DND-41 (cell line): ENCODE measurements at regions not wholly inside any gene's neighbourhood (a gene's known extent, or its start where the extent isn't known, plus 50 kb on each side); places are given as distances from the start of the nearest gene placed in this dataset.

Source experiments
- EZH2 ChIP-seq: IDR thresholded peaks from 3 replicates; pipeline ENCODE4 v1.6.1; 2012; ENCODE audit warnings: borderline replicate concordance, low read depth, mild to moderate bottlenecking, moderate library complexity, low read length, inconsistent platforms; ENCODE audit not compliant: severe bottlenecking
- TF ChIP-seq, protein P1 (sequence below): IDR thresholded peaks from 2 replicates; pipeline ENCODE4 v1.5.1; 2012; ENCODE audit warnings: borderline replicate concordance, low read length, moderate library complexity, mild to moderate bottlenecking; ENCODE audit not compliant: poor library complexity, severe bottlenecking; ENCODE audit errors: extremely low read depth

DNA sequence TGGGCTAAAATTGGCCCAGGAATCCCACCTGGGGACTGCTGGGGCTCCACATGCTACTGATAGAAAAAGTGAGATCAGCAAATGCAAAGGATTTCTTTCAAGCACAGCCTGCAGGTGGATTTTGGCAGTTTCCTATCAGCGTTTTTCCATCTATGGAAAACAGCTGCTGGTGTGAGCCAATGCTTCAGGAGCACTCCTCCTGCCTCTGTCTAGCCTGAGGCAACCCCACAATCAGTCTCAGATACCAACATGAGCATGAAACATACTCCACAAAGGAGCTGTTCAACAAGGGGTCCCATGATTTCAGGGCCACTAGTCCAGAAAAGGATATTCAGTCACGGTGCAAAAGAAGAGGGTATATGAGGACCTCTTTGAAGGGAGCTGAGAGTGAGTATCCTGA, 311.5 kb upstream of the THBS1 start:
- TF ChIP-seq, protein P1, sequence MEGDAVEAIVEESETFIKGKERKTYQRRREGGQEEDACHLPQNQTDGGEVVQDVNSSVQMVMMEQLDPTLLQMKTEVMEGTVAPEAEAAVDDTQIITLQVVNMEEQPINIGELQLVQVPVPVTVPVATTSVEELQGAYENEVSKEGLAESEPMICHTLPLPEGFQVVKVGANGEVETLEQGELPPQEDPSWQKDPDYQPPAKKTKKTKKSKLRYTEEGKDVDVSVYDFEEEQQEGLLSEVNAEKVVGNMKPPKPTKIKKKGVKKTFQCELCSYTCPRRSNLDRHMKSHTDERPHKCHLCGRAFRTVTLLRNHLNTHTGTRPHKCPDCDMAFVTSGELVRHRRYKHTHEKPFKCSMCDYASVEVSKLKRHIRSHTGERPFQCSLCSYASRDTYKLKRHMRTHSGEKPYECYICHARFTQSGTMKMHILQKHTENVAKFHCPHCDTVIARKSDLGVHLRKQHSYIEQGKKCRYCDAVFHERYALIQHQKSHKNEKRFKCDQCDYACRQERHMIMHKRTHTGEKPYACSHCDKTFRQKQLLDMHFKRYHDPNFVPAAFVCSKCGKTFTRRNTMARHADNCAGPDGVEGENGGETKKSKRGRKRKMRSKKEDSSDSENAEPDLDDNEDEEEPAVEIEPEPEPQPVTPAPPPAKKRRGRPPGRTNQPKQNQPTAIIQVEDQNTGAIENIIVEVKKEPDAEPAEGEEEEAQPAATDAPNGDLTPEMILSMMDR = no peak
- TF ChIP-seq EZH2 = no peak
